ENCODE measurements at regions not wholly inside any gene's neighbourhood (a gene's known extent, or its start where the extent isn't known, plus 50 kb on each side); places are given as distances from the start of the nearest gene placed in this dataset.

DNA sequence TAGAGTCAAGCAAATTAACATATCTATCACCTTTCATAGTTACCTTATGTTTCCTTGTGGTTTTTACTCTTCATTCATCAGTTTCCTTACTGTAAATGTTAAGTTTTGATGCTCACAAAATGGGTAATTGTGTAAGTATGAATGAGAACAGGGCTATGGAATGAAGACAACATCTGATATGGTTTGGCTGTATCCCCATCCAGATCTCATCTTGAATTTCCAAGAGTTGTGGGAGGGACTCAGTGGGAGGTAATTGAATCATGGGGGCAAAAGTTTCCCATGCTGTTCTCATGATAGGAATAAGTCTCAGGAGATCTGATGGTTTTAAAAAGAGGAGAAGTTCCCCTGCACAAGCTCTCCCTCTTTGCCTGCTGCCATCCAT, 107.6 kb downstream of the CCDC34 start:
- TF ChIP-seq, protein P1, sequence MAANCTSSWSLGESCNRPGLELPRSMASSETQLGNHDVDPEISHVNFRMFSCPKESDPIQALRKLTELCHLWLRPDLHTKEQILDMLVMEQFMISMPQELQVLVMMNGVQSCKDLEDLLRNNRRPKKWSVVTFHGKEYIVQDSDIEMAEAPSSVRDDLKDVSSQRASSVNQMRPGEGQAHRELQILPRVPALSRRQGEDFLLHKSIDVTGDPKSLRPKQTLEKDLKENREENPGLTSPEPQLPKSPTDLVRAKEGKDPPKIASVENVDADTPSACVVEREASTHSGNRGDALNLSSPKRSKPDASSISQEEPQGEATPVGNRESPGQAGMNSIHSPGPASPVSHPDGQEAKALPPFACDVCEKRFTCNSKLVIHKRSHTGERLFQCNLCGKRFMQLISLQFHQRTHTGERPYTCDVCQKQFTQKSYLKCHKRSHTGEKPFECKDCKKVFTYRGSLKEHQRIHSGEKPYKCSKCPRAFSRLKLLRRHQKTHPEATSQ (tag by site-specific recombination; IDR thresholded peaks at IDR 0.05) = no peak
- TF ChIP-seq ZNF391 (tag by site-specific recombination; IDR thresholded peaks at IDR 0.05; ENCODE audit: borderline replicate concordance, low read depth) (no peak), ZSCAN23 (tag by site-specific recombination; IDR thresholded peaks at IDR 0.05) (no peak), ZNF133 (tag by site-specific recombination; IDR thresholded peaks at IDR 0.05) (no peak), KLF7 (tag by site-specific recombination; IDR thresholded peaks at IDR 0.05; ENCODE audit: borderline replicate concordance) (no peak), ZNF239 (tag by site-specific recombination; IDR thresholded peaks at IDR 0.05) (no peak), ZNF292 (tag by site-specific recombination; IDR thresholded peaks at IDR 0.05; ENCODE audit: borderline replicate concordance, low read depth) (no peak)
- ChIA-PET POLR2A (no interaction called here), CTCF (no interaction called here)
- Histone ChIP-seq H3K9me3 (ENCODE audit: control insufficient read depth, insufficient read depth, low read depth, low read length) (no peaks in the 10 kb centered on the region), H3K27ac (ENCODE audit: extremely low read depth, low read depth, low read length) (no peak overlapping the region), H3K4me3 (ENCODE audit: low read depth, low read length) (no peak overlapping the region), H3K4me1 (ENCODE audit: control insufficient read depth, insufficient read depth, low read length) (no peaks in the 10 kb centered on the region), H3K36me3 (ENCODE audit: control insufficient read depth in 2 of 2, insufficient read depth in 1 of 2, low read length in 2 of 2) (no peaks in the 10 kb centered on the region)

DNA sequence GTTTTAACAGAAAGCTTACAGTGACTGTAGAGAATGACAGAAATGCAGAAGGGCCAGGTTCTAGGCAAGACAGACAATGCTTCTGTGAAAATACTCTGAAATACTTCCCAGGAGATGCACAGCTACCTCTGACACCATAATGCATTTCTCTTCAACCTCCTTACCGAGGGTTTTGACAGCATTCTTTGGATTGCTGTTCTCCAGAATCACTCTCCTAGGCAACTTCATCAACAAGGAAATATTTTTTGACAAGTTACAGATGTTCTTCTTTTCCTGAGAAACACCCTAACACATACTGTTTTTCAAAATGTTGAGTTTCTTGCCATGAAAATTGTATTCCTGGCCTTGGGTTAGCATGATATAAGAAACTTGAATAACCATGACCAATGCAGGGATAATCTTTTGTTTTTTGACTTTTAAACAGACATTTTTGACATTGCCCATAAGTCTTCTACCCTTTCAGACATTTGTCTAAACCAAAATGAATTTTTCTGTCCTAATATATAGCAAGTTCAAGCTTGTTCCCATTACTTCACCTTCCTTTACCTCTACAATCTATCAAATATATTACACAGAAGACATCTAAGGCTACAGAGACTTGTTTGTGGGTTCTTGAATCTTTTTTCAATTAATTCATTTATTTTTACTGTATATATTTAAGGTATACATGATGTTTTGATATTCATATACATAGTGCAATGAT, 108.1 kb downstream of the CCDC34 start:
- ChIA-PET CTCF (no interaction called here), POLR2A (no interaction called here)
- H3K4me1 ChIP-seq (ENCODE audit: control insufficient read depth, insufficient read depth, low read length) = no peaks in the 10 kb centered on the region
- no peaks in the 10 kb centered on the region for H3K36me3 ChIP-seq (ENCODE audit: control insufficient read depth in 2 of 2, insufficient read depth in 1 of 2, low read length in 2 of 2)
- no peak overlapping the region for H3K27ac ChIP-seq (ENCODE audit: extremely low read depth, low read depth, low read length)
- no peak for TF ChIP-seq SALL2 (tag by site-specific recombination; IDR thresholded peaks at IDR 0.05; ENCODE audit: borderline replicate concordance)
- TF ChIP-seq, protein P2, sequence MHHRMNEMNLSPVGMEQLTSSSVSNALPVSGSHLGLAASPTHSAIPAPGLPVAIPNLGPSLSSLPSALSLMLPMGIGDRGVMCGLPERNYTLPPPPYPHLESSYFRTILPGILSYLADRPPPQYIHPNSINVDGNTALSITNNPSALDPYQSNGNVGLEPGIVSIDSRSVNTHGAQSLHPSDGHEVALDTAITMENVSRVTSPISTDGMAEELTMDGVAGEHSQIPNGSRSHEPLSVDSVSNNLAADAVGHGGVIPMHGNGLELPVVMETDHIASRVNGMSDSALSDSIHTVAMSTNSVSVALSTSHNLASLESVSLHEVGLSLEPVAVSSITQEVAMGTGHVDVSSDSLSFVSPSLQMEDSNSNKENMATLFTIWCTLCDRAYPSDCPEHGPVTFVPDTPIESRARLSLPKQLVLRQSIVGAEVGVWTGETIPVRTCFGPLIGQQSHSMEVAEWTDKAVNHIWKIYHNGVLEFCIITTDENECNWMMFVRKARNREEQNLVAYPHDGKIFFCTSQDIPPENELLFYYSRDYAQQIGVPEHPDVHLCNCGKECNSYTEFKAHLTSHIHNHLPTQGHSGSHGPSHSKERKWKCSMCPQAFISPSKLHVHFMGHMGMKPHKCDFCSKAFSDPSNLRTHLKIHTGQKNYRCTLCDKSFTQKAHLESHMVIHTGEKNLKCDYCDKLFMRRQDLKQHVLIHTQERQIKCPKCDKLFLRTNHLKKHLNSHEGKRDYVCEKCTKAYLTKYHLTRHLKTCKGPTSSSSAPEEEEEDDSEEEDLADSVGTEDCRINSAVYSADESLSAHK (tag by site-specific recombination; IDR thresholded peaks at IDR 0.05) = no peak
- TF ChIP-seq REPIN1 (tag by site-specific recombination; IDR thresholded peaks at IDR 0.05; ENCODE audit: low read depth) = no peak
- no peak for TF ChIP-seq ZNF221 (tag by site-specific recombination; IDR thresholded peaks at IDR 0.05; ENCODE audit: borderline replicate concordance)
- TF ChIP-seq, protein P3, sequence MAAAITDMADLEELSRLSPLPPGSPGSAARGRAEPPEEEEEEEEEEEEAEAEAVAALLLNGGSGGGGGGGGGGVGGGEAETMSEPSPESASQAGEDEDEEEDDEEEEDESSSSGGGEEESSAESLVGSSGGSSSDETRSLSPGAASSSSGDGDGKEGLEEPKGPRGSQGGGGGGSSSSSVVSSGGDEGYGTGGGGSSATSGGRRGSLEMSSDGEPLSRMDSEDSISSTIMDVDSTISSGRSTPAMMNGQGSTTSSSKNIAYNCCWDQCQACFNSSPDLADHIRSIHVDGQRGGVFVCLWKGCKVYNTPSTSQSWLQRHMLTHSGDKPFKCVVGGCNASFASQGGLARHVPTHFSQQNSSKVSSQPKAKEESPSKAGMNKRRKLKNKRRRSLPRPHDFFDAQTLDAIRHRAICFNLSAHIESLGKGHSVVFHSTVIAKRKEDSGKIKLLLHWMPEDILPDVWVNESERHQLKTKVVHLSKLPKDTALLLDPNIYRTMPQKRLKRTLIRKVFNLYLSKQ (tag by site-specific recombination; IDR thresholded peaks at IDR 0.05; ENCODE audit: borderline replicate concordance) = no peak
- TF ChIP-seq KLF10 (tag by site-specific recombination; IDR thresholded peaks at IDR 0.05) = no peak
- no peak for TF ChIP-seq HOXD13 (CRISPR knock-in tag; IDR thresholded peaks at IDR 0.05; ENCODE audit: borderline replicate concordance)
- no peak for TF ChIP-seq ZNF311 (tag by site-specific recombination; IDR thresholded peaks at IDR 0.05; ENCODE audit: borderline replicate concordance)
- no peak for TF ChIP-seq ZNF23 (tag by site-specific recombination; IDR thresholded peaks at IDR 0.05; ENCODE audit: borderline replicate concordance)
- TF ChIP-seq ZNF561 (tag by site-specific recombination; IDR thresholded peaks at IDR 0.05; ENCODE audit: borderline replicate concordance) = no peak
- no peak for TF ChIP-seq ZNF747 (tag by site-specific recombination; IDR thresholded peaks at IDR 0.05)
- no peak overlapping the region for H3K4me3 ChIP-seq (ENCODE audit: low read depth, low read length)
- H3K9me3 ChIP-seq (ENCODE audit: control insufficient read depth, insufficient read depth, low read depth, low read length) = no peaks in the 10 kb centered on the region
